DOHH2 (cell line): ENCODE measurements at regions not wholly inside any gene's neighbourhood (a gene's known extent, or its start where the extent isn't known, plus 50 kb on each side); places are given as distances from the start of the nearest gene placed in this dataset.

Source experiments
- H3F3A ChIP-seq: fragments of 200-600 bp; sonication (generic), shearing (Covaris generic); 2 replicates; pipeline ENCODE4 v1.6.0; 2016; ENCODE audit warnings: antibody characterized with exemption, mild to moderate bottlenecking; ENCODE audit not compliant: control insufficient read depth, insufficient read depth
- H3K27ac ChIP-seq: fragments of 200-600 bp; sonication (generic); 2 replicates; pipeline ENCODE4 v1.5.1; 2014; ENCODE audit warnings: low read depth, mild to moderate bottlenecking, low read length, moderate library complexity
- H3K27me3 ChIP-seq: fragments of 200-600 bp; sonication (generic); 2 replicates; pipeline ENCODE4 v1.6.1; 2014; ENCODE audit warnings: mild to moderate bottlenecking, low read length, mixed read lengths; ENCODE audit not compliant: control insufficient read depth
- H3K36me3 ChIP-seq: fragments of 200-600 bp; sonication (generic); 2 replicates; pipeline ENCODE4 v1.6.1; 2014; ENCODE audit warnings: mild to moderate bottlenecking, low read length, moderate library complexity, mixed read lengths; ENCODE audit not compliant: control insufficient read depth
- H3K4me1 ChIP-seq: fragments of 200-600 bp; sonication (generic); 2 replicates; pipeline ENCODE4 v1.6.1; 2014; ENCODE audit warnings: mild to moderate bottlenecking, low read length, mixed read lengths; ENCODE audit not compliant: control insufficient read depth
- H3K4me2 ChIP-seq: fragments of 200-600 bp; sonication (generic); 2 replicates; pipeline ENCODE4 v1.6.0; 2014; ENCODE audit warnings: mild to moderate bottlenecking, low read length, moderate library complexity
- H3K4me3 ChIP-seq: fragments of 200-600 bp; sonication (generic); 2 replicates; pipeline ENCODE4 v1.5.1; 2014; ENCODE audit warnings: mild to moderate bottlenecking, low read length, mixed read lengths
- H3K79me2 ChIP-seq: fragments of 200-600 bp; sonication (generic); 2 replicates; pipeline ENCODE4 v1.6.1; 2014; ENCODE audit warnings: mild to moderate bottlenecking, low read length, mixed read lengths; ENCODE audit not compliant: control insufficient read depth
- H3K9me2 ChIP-seq: fragments of 200-600 bp; sonication (generic); replicated peaks from 2 replicates; pipeline ENCODE4 v1.6.1; 2014; ENCODE audit warnings: mild to moderate bottlenecking, low read length, mixed read lengths; ENCODE audit not compliant: control insufficient read depth
- H3K9me3 ChIP-seq: fragments of 200-600 bp; sonication (generic); 2 replicates; pipeline ENCODE4 v1.6.1; 2014; ENCODE audit warnings: antibody characterized with exemption, low read length, mixed read lengths; ENCODE audit not compliant: control insufficient read depth, insufficient read depth
- H4K20me1 ChIP-seq: fragments of 200-600 bp; sonication (generic); 2 replicates; pipeline ENCODE4 v1.6.0; 2014; ENCODE audit warnings: low read depth, mild to moderate bottlenecking, antibody characterized with exemption, low read length, moderate library complexity; ENCODE audit not compliant: control insufficient read depth, insufficient read depth
- EZH2phosphoT487 ChIP-seq: fragments of 200-600 bp; sonication (generic); IDR thresholded peaks from 2 replicates; pipeline ENCODE4 v1.6.1; 2017; ENCODE audit warnings: borderline replicate concordance, mild to moderate bottlenecking, antibody characterized with exemption, low read length, moderate library complexity, mixed read lengths
- TF ChIP-seq, protein P1 (sequence below): fragments of 200-600 bp; sonication (generic); IDR thresholded peaks from one replicate; pipeline ENCODE4 v1.5.1; 2014; ENCODE audit warnings: antibody characterized with exemption, mild to moderate bottlenecking, low read depth, low read length; ENCODE audit not compliant: poor library complexity, severe bottlenecking

DNA sequence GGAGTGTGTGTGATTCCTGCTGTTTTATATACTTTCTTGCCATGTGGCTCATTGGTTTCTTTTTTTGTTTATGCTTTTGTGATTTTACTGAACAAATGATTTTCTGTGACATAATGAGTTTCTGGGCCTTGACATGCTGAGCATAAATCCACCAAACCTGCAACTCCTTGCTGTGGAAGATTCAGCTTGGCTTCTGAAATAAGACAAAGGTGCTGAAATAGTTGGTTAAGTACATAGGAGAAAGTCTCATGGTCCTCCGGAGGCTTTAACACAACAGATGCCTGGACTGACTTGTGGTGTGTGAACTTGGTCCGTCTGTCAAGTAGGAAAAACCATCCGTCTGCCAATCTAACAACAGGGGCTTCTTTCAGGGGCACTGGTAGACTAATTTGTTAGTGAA lies 315.3 kb upstream of the CXCR4 start:
- H3K27me3 ChIP-seq = no peaks in the 10 kb centered on the region
- no peaks in the 10 kb centered on the region for H3K9me2 ChIP-seq
- H3K27ac ChIP-seq = no peak overlapping the region
- H3F3A ChIP-seq = no peaks in the 10 kb centered on the region
- no peak overlapping the region for H3K4me3 ChIP-seq
- no peaks in the 10 kb centered on the region for H3K79me2 ChIP-seq
- no peaks in the 10 kb centered on the region for H3K9me3 ChIP-seq
- no peak overlapping the region for H3K4me2 ChIP-seq
- TF ChIP-seq, protein P1, sequence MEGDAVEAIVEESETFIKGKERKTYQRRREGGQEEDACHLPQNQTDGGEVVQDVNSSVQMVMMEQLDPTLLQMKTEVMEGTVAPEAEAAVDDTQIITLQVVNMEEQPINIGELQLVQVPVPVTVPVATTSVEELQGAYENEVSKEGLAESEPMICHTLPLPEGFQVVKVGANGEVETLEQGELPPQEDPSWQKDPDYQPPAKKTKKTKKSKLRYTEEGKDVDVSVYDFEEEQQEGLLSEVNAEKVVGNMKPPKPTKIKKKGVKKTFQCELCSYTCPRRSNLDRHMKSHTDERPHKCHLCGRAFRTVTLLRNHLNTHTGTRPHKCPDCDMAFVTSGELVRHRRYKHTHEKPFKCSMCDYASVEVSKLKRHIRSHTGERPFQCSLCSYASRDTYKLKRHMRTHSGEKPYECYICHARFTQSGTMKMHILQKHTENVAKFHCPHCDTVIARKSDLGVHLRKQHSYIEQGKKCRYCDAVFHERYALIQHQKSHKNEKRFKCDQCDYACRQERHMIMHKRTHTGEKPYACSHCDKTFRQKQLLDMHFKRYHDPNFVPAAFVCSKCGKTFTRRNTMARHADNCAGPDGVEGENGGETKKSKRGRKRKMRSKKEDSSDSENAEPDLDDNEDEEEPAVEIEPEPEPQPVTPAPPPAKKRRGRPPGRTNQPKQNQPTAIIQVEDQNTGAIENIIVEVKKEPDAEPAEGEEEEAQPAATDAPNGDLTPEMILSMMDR = no peak
- TF ChIP-seq EZH2phosphoT487 = no peak
- H3K36me3 ChIP-seq = no peaks in the 10 kb centered on the region
- no peaks in the 10 kb centered on the region for H4K20me1 ChIP-seq
- no peaks in the 10 kb centered on the region for H3K4me1 ChIP-seq

DNA sequence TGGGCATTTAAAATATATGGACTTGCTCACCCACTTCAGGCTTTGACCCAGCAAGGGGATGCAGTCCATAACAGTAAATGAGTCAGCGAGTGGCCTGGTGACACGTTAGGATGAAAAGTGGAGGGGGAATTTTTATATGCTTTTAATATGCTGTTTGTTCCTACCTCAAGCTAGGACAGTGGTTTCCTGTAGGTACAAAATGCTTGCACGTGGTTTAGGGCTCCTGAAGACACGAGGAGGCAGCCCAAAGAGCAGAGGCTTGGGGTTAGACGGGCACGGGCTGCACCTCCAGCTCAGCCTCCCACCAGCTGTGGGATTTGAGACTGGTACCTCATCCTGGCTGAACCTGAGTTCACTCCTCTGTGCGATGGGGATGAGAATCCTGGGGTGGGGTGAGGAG lies 306.2 kb upstream of the CXCR4 start:
- Histone ChIP-seq H3K27ac (no peak overlapping the region), H3K9me3 (no peaks in the 10 kb centered on the region), H3K36me3 (no peaks in the 10 kb centered on the region), H4K20me1 (no peaks in the 10 kb centered on the region), H3F3A (no peaks in the 10 kb centered on the region), H3K4me2 (peak overlapping the region; percentile 72), H3K79me2 (no peaks in the 10 kb centered on the region), H3K27me3 (peaks cover 31% of the 10 kb centered on the region), H3K9me2 (no peaks in the 10 kb centered on the region), H3K4me3 (peak overlapping the region; percentile 70), H3K4me1 (peaks cover 15% of the 10 kb centered on the region)
- TF ChIP-seq, protein P1 = no peak
- no peak for TF ChIP-seq EZH2phosphoT487

DNA sequence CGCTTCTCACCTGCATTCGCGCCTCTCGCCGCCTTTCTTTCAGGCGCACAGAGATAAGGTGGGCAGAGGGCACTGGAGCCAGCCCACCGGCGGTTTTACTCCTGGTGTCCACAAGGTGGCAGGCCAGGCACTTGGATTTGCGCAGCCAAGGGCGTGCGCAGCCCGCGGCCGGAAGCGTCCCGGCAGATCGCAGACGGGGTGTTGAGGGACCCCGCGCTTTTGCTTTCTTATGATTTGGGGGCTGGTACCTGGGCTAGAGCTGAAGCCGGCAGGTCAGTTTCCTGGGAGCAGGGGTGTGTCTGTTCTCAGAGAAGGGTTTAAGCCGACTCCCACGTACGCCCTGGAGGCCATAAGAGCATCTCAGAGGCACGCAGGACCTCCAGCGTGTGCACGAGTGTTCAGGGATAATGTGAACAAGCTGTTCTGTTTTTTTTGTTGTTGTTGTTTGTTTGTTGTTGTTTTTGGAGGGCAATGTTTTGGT lies 305.6 kb upstream of the CXCR4 start:
- Histone ChIP-seq H3K9me2 (no peaks in the 10 kb centered on the region), H3K4me3 (peak overlapping the region; percentile 70), H3K27ac (no peak overlapping the region), H4K20me1 (no peaks in the 10 kb centered on the region), H3F3A (no peaks in the 10 kb centered on the region), H3K4me2 (peak overlapping the region; percentile 72), H3K36me3 (no peaks in the 10 kb centered on the region), H3K79me2 (no peaks in the 10 kb centered on the region), H3K9me3 (no peaks in the 10 kb centered on the region), H3K27me3 (peaks cover 37% of the 10 kb centered on the region), H3K4me1 (peaks cover 15% of the 10 kb centered on the region)
- no peak for TF ChIP-seq EZH2phosphoT487
- TF ChIP-seq, protein P1 = peak; percentile 91
